HCT116 (cell line): ENCODE measurements at regions not wholly inside any gene's neighbourhood (a gene's known extent, or its start where the extent isn't known, plus 50 kb on each side); places are given as distances from the start of the nearest gene placed in this dataset.

ENCODE experiments used
- ATAC-seq: fragments of 200-7000 bp; cut with Tn5 transposase; 2 replicates; pipeline ENCODE4 v1.9.1; 2020; ENCODE audit warnings: mild to moderate bottlenecking, moderate library complexity
- BruUV-seq: library from RNA; stranded (reverse); fragments of 400-500 nt; replicated peaks from 2 replicates; lab custom pipeline; 2021; lab: Mats Ljungman, UMichigan
- CTCF ChIA-PET: fragments of 300-600 bp; sonication (Branson Sonifier 250); formaldehyde crosslinking; loops from one replicate; lab custom pipeline; 2021; ENCODE audit warnings: antibody characterized with exemption; lab: Charles Lee
- POLR2A ChIA-PET: fragments of 300-600, 350-600 bp; sonication (Branson Sonifier 250); formaldehyde crosslinking; loops from one replicate; lab custom pipeline; 2021; ENCODE audit warnings: antibody characterized with exemption; lab: Charles Lee
- RAD21 ChIA-PET, 2 experiments: fragments of 300-600 bp; sonication (Branson Sonifier 250); formaldehyde crosslinking; loops; one replicate each; lab custom pipeline; 2023; ENCODE audit warnings: low total read pairs in 2 of 2; ENCODE audit not compliant: uncharacterized antibody in 2 of 2, unreplicated experiment in 2 of 2, low non-redundant PET in 1 of 2; lab: Charles Lee
- DNase-seq: peaks from one replicate; pipeline ENCODE4 v3.0.0-alpha.2; 2010; ENCODE audit warnings: low read depth, low spot score
- H2AFZ ChIP-seq: fragments of 200-600 bp; shearing (Covaris generic), sonication (generic); 2 replicates; pipeline ENCODE4 v1.6.1; 2017; ENCODE audit warnings: low read depth, mixed run types, mixed read lengths, antibody characterized with exemption, low read length; ENCODE audit not compliant: poor library complexity, severe bottlenecking
- H3K27ac ChIP-seq: 2 replicates; pipeline ENCODE4 v1.5.1; 2012; ENCODE audit warnings: low read depth, low read length
- H3K27me3 ChIP-seq: fragments of 200-600 bp; sonication (generic); 2 replicates; pipeline ENCODE4 v1.6.1; 2016; ENCODE audit warnings: mixed run types, low read length, mixed read lengths; ENCODE audit not compliant: insufficient read depth
- H3K36me3 ChIP-seq, 2 experiments: fragments of 200-500 bp in 1 of 2; fragments of 200-600 bp in 1 of 2; sonication (Bioruptor generic) in 1 of 2; sonication (generic) in 1 of 2; 2 replicates each; pipeline versions ENCODE4 v1.5.1 to v1.6.1; 2014 to 2016; ENCODE audit warnings: low read length in 2 of 2, inconsistent platforms in 1 of 2, mixed read lengths in 1 of 2, mixed run types in 1 of 2; ENCODE audit not compliant: insufficient read depth in 2 of 2, control insufficient read depth in 1 of 2
- H3K4me1 ChIP-seq, 2 experiments: fragments of 200-600 bp in 1 of 2; sonication (generic) in 1 of 2; 2 replicates each; pipeline versions ENCODE4 v1.5.1 to v1.6.1; 2012 to 2017; ENCODE audit warnings: low read length in 2 of 2, inconsistent platforms in 1 of 2, mild to moderate bottlenecking in 1 of 2, mixed read lengths in 1 of 2, mixed run types in 1 of 2, moderate library complexity in 1 of 2; ENCODE audit not compliant: insufficient read depth in 2 of 2, control insufficient read depth in 1 of 2
- H3K4me2 ChIP-seq: fragments of 200-600 bp; sonication (generic); 2 replicates; pipeline ENCODE4 v1.6.1; 2017; ENCODE audit warnings: mixed run types, low read length, mixed read lengths
- H3K4me3 ChIP-seq, 2 experiments: fragments of 200-600 bp in 1 of 2; sonication (generic) in 1 of 2; replicated peaks in 1 of 2; 2 replicates each; pipeline ENCODE4 v1.5.1; 2011 to 2016; ENCODE audit warnings: low read length in 2 of 2, control low read depth in 1 of 2, low read depth in 1 of 2, mild to moderate bottlenecking in 1 of 2, mixed read lengths in 1 of 2, mixed run types in 1 of 2
- H3K79me2 ChIP-seq: fragments of 200-600 bp; sonication (generic); 2 replicates; pipeline ENCODE4 v1.6.1; 2017; ENCODE audit warnings: mild to moderate bottlenecking, mixed run types, low read length, moderate library complexity, mixed read lengths; ENCODE audit not compliant: insufficient read depth
- H3K9ac ChIP-seq: fragments of 200-600 bp; sonication (generic); 2 replicates; pipeline ENCODE4 v1.6.1; 2016; ENCODE audit warnings: low read length, mixed read lengths
- H3K9me2 ChIP-seq: fragments of 200-600 bp; sonication (generic), shearing (Covaris generic); 2 replicates; pipeline ENCODE4 v1.6.1; 2017; ENCODE audit warnings: mixed run types, mild to moderate bottlenecking, moderate library complexity; ENCODE audit not compliant: insufficient read depth
- H3K9me3 ChIP-seq, 2 experiments: fragments of 200-500 bp in 1 of 2; fragments of 200-600 bp in 1 of 2; sonication (Bioruptor generic) in 1 of 2; sonication (generic) in 1 of 2; 2 replicates each; pipeline ENCODE4 v1.6.1; 2014 to 2017; ENCODE audit warnings: low read length in 2 of 2, mixed read lengths in 2 of 2, inconsistent platforms in 1 of 2, low read depth in 1 of 2, mild to moderate bottlenecking in 1 of 2, mixed run types in 1 of 2, moderate library complexity in 1 of 2; ENCODE audit not compliant: control insufficient read depth in 1 of 2, insufficient read depth in 1 of 2
- H4K20me1 ChIP-seq: fragments of 200-600 bp; sonication (generic), shearing (Covaris generic); 2 replicates; pipeline ENCODE4 v1.6.1; 2017; ENCODE audit warnings: mixed run types, mild to moderate bottlenecking, moderate library complexity; ENCODE audit not compliant: insufficient read depth
- CBX3 ChIP-seq: IDR thresholded peaks from 2 replicates; pipeline ENCODE4 v1.6.1; 2012; ENCODE audit warnings: low read depth
- CEBPB ChIP-seq: IDR thresholded peaks from 2 replicates; pipeline ENCODE4 v1.6.1; 2012; ENCODE audit warnings: low read depth
- CTCF ChIP-seq, 3 experiments: fragments of 200-600 bp in 1 of 3; sonication (generic) in 1 of 3; IDR thresholded peaks in 2 of 3; conservative IDR thresholded peaks in 1 of 3; 2 replicates each; pipeline ENCODE4 v1.5.1; 2012 to 2017; ENCODE audit warnings: low read depth in 2 of 3, low read length in 2 of 3, antibody characterized with exemption in 1 of 3, borderline replicate concordance in 1 of 3, control low read depth in 1 of 3, mild to moderate bottlenecking in 1 of 3, mixed read lengths in 1 of 3, mixed run types in 1 of 3, moderate library complexity in 1 of 3; ENCODE audit not compliant: insufficient read depth in 1 of 3
- EGR1 ChIP-seq: IDR thresholded peaks from 2 replicates; pipeline ENCODE4 v1.6.1; 2012; ENCODE audit warnings: low read depth
- ELF1 ChIP-seq: IDR thresholded peaks from 2 replicates; pipeline ENCODE4 v1.6.1; 2012; ENCODE audit warnings: low read depth, borderline replicate concordance
- EZH2 ChIP-seq: fragments of 200-600 bp; sonication (generic); IDR thresholded peaks from 2 replicates; pipeline ENCODE4 v1.6.1; 2017; ENCODE audit warnings: antibody characterized with exemption, mixed run types
- EZH2phosphoT487 ChIP-seq: fragments of 200-600 bp; IDR thresholded peaks from 2 replicates; pipeline ENCODE4 v1.6.1; 2018; ENCODE audit warnings: antibody characterized with exemption, borderline replicate concordance
- FOSL1 ChIP-seq: IDR thresholded peaks from 2 replicates; pipeline ENCODE4 v1.6.1; 2012; ENCODE audit warnings: low read depth
- JUND ChIP-seq: IDR thresholded peaks from 2 replicates; pipeline ENCODE4 v1.6.1; 2012
- MAX ChIP-seq: IDR thresholded peaks from 2 replicates; pipeline ENCODE4 v1.6.1; 2012
- POLR2A ChIP-seq: IDR thresholded peaks from 2 replicates; pipeline ENCODE4 v1.7.0; 2011; ENCODE audit warnings: borderline replicate concordance; ENCODE audit not compliant: insufficient read depth, insufficient read length; ENCODE audit errors: extremely low read depth
- POLR2AphosphoS5 ChIP-seq: IDR thresholded peaks from 2 replicates; pipeline ENCODE4 v1.6.1; 2011; ENCODE audit warnings: mild to moderate bottlenecking, low read depth, low read length, moderate library complexity
- RAD21 ChIP-seq: IDR thresholded peaks from 2 replicates; pipeline ENCODE4 v1.6.1; 2012; ENCODE audit warnings: low read depth, mild to moderate bottlenecking
- REST ChIP-seq: IDR thresholded peaks from 2 replicates; pipeline ENCODE4 v1.6.1; 2012; ENCODE audit warnings: low read depth
- TCF7L2 ChIP-seq: IDR thresholded peaks from 2 replicates; pipeline ENCODE4 v1.7.0; 2011; ENCODE audit warnings: borderline replicate concordance, inconsistent platforms; ENCODE audit not compliant: insufficient read depth, insufficient read length; ENCODE audit errors: extremely low read depth
- ZBTB33 ChIP-seq: IDR thresholded peaks from 2 replicates; pipeline ENCODE4 v1.6.1; 2011; ENCODE audit warnings: mild to moderate bottlenecking, low read length, moderate library complexity; ENCODE audit not compliant: insufficient replicate concordance; ENCODE audit errors: extremely low read depth
- ZFX ChIP-seq: fragments of 450-650 bp; IDR thresholded peaks from 2 replicates; pipeline ENCODE4 v1.6.1; 2017
- ZNF274 ChIP-seq: fragments of 200-500 bp; sonication (Bioruptor generic); IDR thresholded peaks from 2 replicates; pipeline ENCODE4 v1.6.1; 2014; ENCODE audit warnings: mild to moderate bottlenecking, low read depth, low read length, inconsistent platforms
- intact Hi-C: fragments of 100-400 bp; cut with micrococcal nuclease; formaldehyde crosslinking; loops from 2 replicates; pipeline ENCODE4 v1.10.0; 2022

- no peak for TF ChIP-seq EGR1
Measured at GRCh38 chr6:92216717-92217116, 1202.6 kb downstream of the EPHA7 start (continued).

- ChIA-PET POLR2A (no interaction called here), CTCF (no interaction called here), RAD21 (no interaction called here)
- intact Hi-C loops: no loop called here
- Histone ChIP-seq H3K9me2 (no peaks in the 10 kb centered on the region), H3K9ac (no peak overlapping the region), H4K20me1 (no peaks in the 10 kb centered on the region), H3K4me1 (no peaks in the 10 kb centered on the region), H2AFZ (no peak overlapping the region), H3K79me2 (no peaks in the 10 kb centered on the region), H3K4me3 (no peak overlapping the region), H3K27ac (no peak overlapping the region), H3K36me3 (no peaks in the 10 kb centered on the region), H3K9me3 (peaks cover 7 to 13% of the 10 kb centered on the region in 2 experiments; a peak in 2 of 4 replicates), H3K4me2 (no peak overlapping the region), H3K27me3 (no peaks in the 10 kb centered on the region)
- BruUV-seq: no TSS peak
- DNase-seq (no peak), ATAC-seq (no peak)
- TF ChIP-seq CTCF (IDR thresholded peaks at IDR 0.05 in 2 of 3, conservative IDR thresholded peaks at IDR 0.05 in 1 of 3; ENCODE audit: borderline replicate concordance in 1 of 3, insufficient read depth in 1 of 3, low read depth in 2 of 3, low read length in 2 of 3): no peak
- TF ChIP-seq ZNF274: no peak
- no peak for TF ChIP-seq POLR2A
- no peak for TF ChIP-seq TCF7L2
- no peak for TF ChIP-seq CEBPB
- TF ChIP-seq EZH2phosphoT487: no peak
- TF ChIP-seq EZH2: no peak
- no peak for TF ChIP-seq MAX
- no peak for TF ChIP-seq FOSL1
- no peak for TF ChIP-seq CBX3
- no peak for TF ChIP-seq JUND
- TF ChIP-seq POLR2AphosphoS5: no peak
- TF ChIP-seq ZFX: no peak
- TF ChIP-seq ZBTB33: no peak
- TF ChIP-seq ELF1: no peak
- no peak for TF ChIP-seq REST
- TF ChIP-seq EGR1: no peak
- no peak for TF ChIP-seq RAD21
Measured at GRCh38 chr6:92201618-92202017, 1217.7 kb downstream of the EPHA7 start.
